K562 (cell line): ENCODE measurements at regions not wholly inside any gene's neighbourhood (a gene's known extent, or its start where the extent isn't known, plus 50 kb on each side); places are given as distances from the start of the nearest gene placed in this dataset.

Source experiments
- ATAC-seq: fragments of 200-7000 bp; cut with Tn5 transposase; 3 replicates; pipeline ENCODE4 v1.9.1; 2020; ENCODE audit warnings: moderate library complexity
- BruUV-seq: library from RNA; stranded (reverse); fragments of 400-500 nt; replicated peaks from 2 replicates; lab custom pipeline; 2021; lab: Mats Ljungman, UMichigan
- CTCF ChIA-PET: fragments of 300-600 bp; formaldehyde crosslinking; extraction: SDS; loops from one replicate; lab custom pipeline; 2021; ENCODE audit warnings: low intra/inter-chr PET ratio; lab: Yijun Ruan, JAX
- POLR2A ChIA-PET: fragments of 300-600, 350-650 bp; sonication (Branson Sonifier 250); formaldehyde crosslinking; extraction: SDS; loops from one replicate; lab custom pipeline; 2021; ENCODE audit warnings: antibody characterized with exemption, inconsistent platforms; lab: Yijun Ruan, JAX
- DNase-seq, 4 experiments: peaks; one replicate each; pipeline versions ENCODE4 v3.0.0 to v3.0.0-alpha.2; 2011 to 2018; ENCODE audit warnings: low spot score in 3 of 4, mixed read lengths in 3 of 4; ENCODE audit errors: extremely low read depth in 1 of 4
- FAIRE-seq: peaks from 2 replicates; lab custom pipeline; 2011; peaks lifted over from hg19 to GRCh38; lab: Jason Lieb, UNC
- H2AFZ ChIP-seq: 2 replicates; pipeline ENCODE4 v1.6.0; 2011; ENCODE audit warnings: low read depth, low read length, control low read depth, inconsistent platforms
- H3K27ac ChIP-seq: fragments of 200-600 bp; 3 replicates; pipeline ENCODE4 v1.8.0; 2011; ENCODE audit warnings: low read depth, mild to moderate bottlenecking, control low read depth, inconsistent platforms, low read length, moderate library complexity, mixed read lengths; ENCODE audit errors: extremely low read depth
- H3K27me3 ChIP-seq, 2 experiments: fragments of 300-600 bp in 1 of 2; 2 replicates in 1 of 2; 3 replicates in 1 of 2; pipeline versions ENCODE4 v1.6.0 to v1.8.0; 2011; ENCODE audit warnings: inconsistent platforms in 2 of 2, low read length in 2 of 2, mild to moderate bottlenecking in 1 of 2, mixed read lengths in 1 of 2, moderate library complexity in 1 of 2; ENCODE audit not compliant: control insufficient read depth in 2 of 2, insufficient read depth in 2 of 2
- H3K36me3 ChIP-seq: fragments of 300-600 bp; 3 replicates; pipeline ENCODE4 v1.8.0; 2011; ENCODE audit warnings: mild to moderate bottlenecking, low read length, inconsistent platforms; ENCODE audit not compliant: control insufficient read depth, insufficient read depth
- H3K4me1 ChIP-seq, 2 experiments: fragments of 200-600 bp in 1 of 2; replicated peaks in 1 of 2; 2 replicates in 1 of 2; 3 replicates in 1 of 2; pipeline versions ENCODE4 v1.5.1 to v1.8.0; 2011; ENCODE audit warnings: inconsistent platforms in 2 of 2, low read length in 2 of 2, mild to moderate bottlenecking in 1 of 2, mixed read lengths in 1 of 2, moderate library complexity in 1 of 2; ENCODE audit not compliant: control insufficient read depth in 2 of 2, insufficient read depth in 2 of 2
- H3K4me2 ChIP-seq: 2 replicates; pipeline ENCODE4 v1.6.1; 2011; ENCODE audit warnings: low read length, control low read depth, inconsistent platforms, mixed read lengths; ENCODE audit not compliant: insufficient read depth
- H3K4me3 ChIP-seq: fragments of 200-600 bp; sonication (generic), shearing (Covaris generic); 2 replicates; pipeline ENCODE4 v1.5.1; 2016; ENCODE audit warnings: control low read depth, inconsistent platforms
- H3K79me2 ChIP-seq: fragments of 200-600 bp; 3 replicates; pipeline ENCODE4 v1.8.0; 2011; ENCODE audit warnings: low read length, inconsistent platforms; ENCODE audit not compliant: control insufficient read depth, insufficient read depth
- H3K9ac ChIP-seq, 2 experiments: 2 replicates each; pipeline versions ENCODE4 v1.6.0 to v1.6.1; 2011; ENCODE audit warnings: low read depth in 2 of 2, low read length in 2 of 2, control low read depth in 1 of 2, inconsistent platforms in 1 of 2, mild to moderate bottlenecking in 1 of 2, mixed read lengths in 1 of 2; ENCODE audit not compliant: insufficient read depth in 1 of 2
- H3K9me1 ChIP-seq: one replicate; pipeline ENCODE4 v1.6.0; 2011; ENCODE audit warnings: inconsistent platforms, mild to moderate bottlenecking, low read length, moderate library complexity; ENCODE audit not compliant: control insufficient read depth, insufficient read depth
- H3K9me3 ChIP-seq: replicated peaks from 2 replicates; pipeline ENCODE4 v1.5.1; 2011; ENCODE audit warnings: low read depth, low read length, inconsistent platforms; ENCODE audit not compliant: control insufficient read depth, insufficient read depth
- H4K20me1 ChIP-seq: replicated peaks from 2 replicates; pipeline ENCODE4 v1.6.1; 2011; ENCODE audit warnings: low read length, inconsistent platforms, mixed read lengths; ENCODE audit not compliant: control insufficient read depth, insufficient read depth
- ARID1B ChIP-seq: fragments of 450-650 bp; IDR thresholded peaks from 2 replicates; pipeline ENCODE4 v1.6.1; 2016; ENCODE audit warnings: antibody characterized with exemption, mild to moderate bottlenecking, inconsistent platforms
- CBX8 ChIP-seq: fragments of 200-600 bp; sonication (generic); IDR thresholded peaks from 2 replicates; pipeline ENCODE4 v1.6.1; 2012; ENCODE audit warnings: borderline replicate concordance, mixed run types, low read depth, mild to moderate bottlenecking, moderate library complexity, mixed read lengths, low read length, control low read depth, inconsistent platforms; ENCODE audit not compliant: poor library complexity, severe bottlenecking; ENCODE audit errors: extremely low read depth
- FOXA3 ChIP-seq, 2 experiments: fragments of 450-650 bp in 1 of 2; sonication (generic) in 1 of 2; formaldehyde crosslinking; IDR thresholded peaks in 1 of 2; conservative IDR thresholded peaks in 1 of 2; 2 replicates each; pipeline versions ENCODE4 v1.4.0 to v1.8.0; 2020 to 2022; ENCODE audit warnings: mild to moderate bottlenecking in 2 of 2, missing genetic modification reagents in 1 of 2
- FOXP1 ChIP-seq: sonication (generic); formaldehyde crosslinking; IDR thresholded peaks from 2 replicates; pipeline ENCODE4 v1.8.0; 2022; ENCODE audit warnings: mild to moderate bottlenecking, missing genetic modification reagents
- HDAC2 ChIP-seq: fragments of 450-650 bp; IDR thresholded peaks from 2 replicates; pipeline ENCODE4 v1.6.1; 2016; ENCODE audit warnings: mild to moderate bottlenecking
- MTA3 ChIP-seq: fragments of 450-650 bp; formaldehyde crosslinking; IDR thresholded peaks from 2 replicates; pipeline ENCODE4 v1.6.1; 2017; ENCODE audit warnings: mild to moderate bottlenecking, borderline replicate concordance
- NR2C2 ChIP-seq, 2 experiments: fragments of 200-800 bp in 1 of 2; sonication (Bioruptor generic) in 1 of 2; sonication (generic) in 1 of 2; formaldehyde crosslinking in 1 of 2; IDR thresholded peaks; 2 replicates each; pipeline versions ENCODE4 v1.6.1 to v1.8.0; 2016 to 2022; ENCODE audit warnings: mild to moderate bottlenecking in 1 of 2, missing compliant biosample characterization in 1 of 2, missing genetic modification characterization in 1 of 2, missing genetic modification reagents in 1 of 2
- REST ChIP-seq, 2 experiments: fragments of 450-650 bp; formaldehyde crosslinking in 1 of 2; IDR thresholded peaks; 2 replicates each; pipeline versions ENCODE4 v1.4.0 to v1.6.1; 2014 to 2020; ENCODE audit warnings: mild to moderate bottlenecking in 2 of 2, borderline replicate concordance in 1 of 2, low read depth in 1 of 2
- SETDB1 ChIP-seq: IDR thresholded peaks from one replicate; pipeline ENCODE4 v1.6.1; 2012; ENCODE audit warnings: low read length, control low read depth, inconsistent platforms
- STAT5B ChIP-seq: fragments of 250-450 bp; sonication (Bioruptor Pico); IDR thresholded peaks from 2 replicates; pipeline ENCODE4 v1.8.0; 2021; ENCODE audit warnings: mild to moderate bottlenecking, inconsistent platforms
- SUPT5H ChIP-seq: fragments of 450-650 bp; IDR thresholded peaks from 2 replicates; pipeline ENCODE4 v1.6.1; 2016
- ZC3H4 ChIP-seq: sonication (generic); formaldehyde crosslinking; IDR thresholded peaks from 2 replicates; pipeline ENCODE4 v1.9.0; 2021; ENCODE audit warnings: missing genetic modification reagents, borderline replicate concordance
- ZNF707 ChIP-seq: fragments of 250-450 bp; sonication (Bioruptor Pico); conservative IDR thresholded peaks from 2 replicates; pipeline ENCODE4 v1.8.0; 2022; ENCODE audit warnings: inconsistent platforms, mild to moderate bottlenecking, moderate library complexity
- WGBS: fragments of 100-300 bp; shearing (Covaris generic); methylation state at CpG from one replicate; pipeline ENCODE4 v1.1.6; 2016; ENCODE audit warnings: low coverage, mixed read lengths; ENCODE audit not compliant: insufficient coverage; ENCODE audit errors: missing lambda C conversion rate; 5-methylcytosine and 5-hydroxymethylcytosine counted together
- in situ Hi-C: fragments of 300-500 bp; cut with MboI; formaldehyde crosslinking; loops from 4 replicates; pipeline ENCODE4 v1.15.0; 2018; ENCODE audit warnings: inconsistent platforms, mixed read lengths
- intact Hi-C: fragments of 100-400 bp; cut with micrococcal nuclease; formaldehyde crosslinking; loops from 2 replicates; pipeline ENCODE4 v1.14.2; 2022

GRCh38 chr4:125456075-125456474 is 141.3 kb downstream of the FAT4 start:
- ChIA-PET CTCF (no interaction called here), POLR2A (no interaction called here)
- FAIRE-seq = no peak
- ATAC-seq = no peak
- Histone ChIP-seq H3K4me2 (no peak overlapping the region), H3K27ac (no peak overlapping the region), H3K27me3 (no peaks in the 10 kb centered on the region), H3K9ac (no peak overlapping the region), H3K4me3 (no peak overlapping the region), H3K9me1 (no peaks in the 10 kb centered on the region), H3K4me1 (no peaks in the 10 kb centered on the region), H3K9me3 (no peaks in the 10 kb centered on the region), H3K36me3 (no peaks in the 10 kb centered on the region), H2AFZ (no peak overlapping the region), H4K20me1 (no peaks in the 10 kb centered on the region), H3K79me2 (no peaks in the 10 kb centered on the region)
- 0% methylated on average over 3 of the region's 3 CpGs for WGBS
- in situ Hi-C loops = no loop called here
- no TSS peak for BruUV-seq
- no peak for DNase-seq
- intact Hi-C loops = no loop called here
- no peak for TF ChIP-seq FOXA3 (CRISPR knock-in tag; conservative IDR thresholded peaks at IDR 0.05 in 1 of 2, IDR thresholded peaks at IDR 0.05 in 1 of 2)
- TF ChIP-seq ZC3H4 (CRISPR knock-in tag) = no peak
- no peak for TF ChIP-seq CBX8
- no peak for TF ChIP-seq SUPT5H
- no peak for TF ChIP-seq REST (IDR thresholded peaks at IDR 0.05; ENCODE audit: borderline replicate concordance)
- TF ChIP-seq REST (CRISPR knock-in tag; IDR thresholded peaks at IDR 0.05; ENCODE audit: low read depth) = no peak
- no peak for TF ChIP-seq ARID1B
- no peak for TF ChIP-seq FOXP1 (CRISPR knock-in tag)
- TF ChIP-seq SETDB1 = no peak
- no peak for TF ChIP-seq NR2C2 (CRISPR knock-in tag; IDR thresholded peaks at IDR 0.05)
- no peak for TF ChIP-seq NR2C2 (tag; IDR thresholded peaks at IDR 0.05)
- no peak for TF ChIP-seq STAT5B (CRISPR knock-in tag)
- TF ChIP-seq ZNF707 = no peak
- TF ChIP-seq HDAC2 = no peak
- no peak for TF ChIP-seq MTA3
